ENCODE measurements at regions not wholly inside any gene's neighbourhood (a gene's known extent, or its start where the extent isn't known, plus 50 kb on each side); places are given as distances from the start of the nearest gene placed in this dataset.

GRCh38 chr2:120862201-120863060 is 126.8 kb downstream of the GLI2 start:
- Histone ChIP-seq H4K20me1 (replicated peaks; ENCODE audit: control insufficient read depth, extremely low read depth, insufficient read depth, low read length) (no peaks in the 10 kb centered on the region), H3K9ac (replicated peaks; ENCODE audit: extremely low read depth, insufficient read depth, low read length) (no peak overlapping the region)
- CTCF ChIA-PET = no interaction called here

GRCh38 chr2:120863146-120863545 is 127.5 kb downstream of the GLI2 start:
- Histone ChIP-seq H3K9me1 (replicated peaks; ENCODE audit: control insufficient read depth, extremely low read depth, insufficient read depth, low read length) (no peaks in the 10 kb centered on the region), H3K9ac (replicated peaks; ENCODE audit: extremely low read depth, insufficient read depth, low read length) (no peak overlapping the region), H3K27ac (ENCODE audit: insufficient read depth, low read depth, low read length) (no peak overlapping the region), H3K4me3 (replicated peaks in 1 of 3; ENCODE audit: insufficient read depth in 1 of 3, low read depth in 1 of 3, low read length in 3 of 3) (no peak overlapping the region), H3K27me3 (ENCODE audit: control insufficient read depth in 2 of 2, insufficient read depth in 2 of 2, low read length in 2 of 2) (peaks cover 0 to 5% of the 10 kb centered on the region in 2 experiments), H3K79me2 (ENCODE audit: control insufficient read depth, insufficient read depth, low read length) (no peaks in the 10 kb centered on the region), H3K36me3 (ENCODE audit: control insufficient read depth in 2 of 2, extremely low read depth in 1 of 2, insufficient read depth in 2 of 2, low read length in 2 of 2) (no peaks in the 10 kb centered on the region), H3K9me3 (replicated peaks; ENCODE audit: control insufficient read depth, insufficient read depth, low read length) (no peaks in the 10 kb centered on the region), H4K20me1 (replicated peaks; ENCODE audit: control insufficient read depth, extremely low read depth, insufficient read depth, low read length) (no peaks in the 10 kb centered on the region), H3K4me2 (ENCODE audit: insufficient read depth, low read length) (no peak overlapping the region), H2AFZ (ENCODE audit: low read depth, low read length) (no peak overlapping the region), H3K4me1 (ENCODE audit: control insufficient read depth, extremely low read depth, insufficient read depth, low read length) (peaks cover 5% of the 10 kb centered on the region)
- intact Hi-C loops (cut with micrococcal nuclease) = no loop called here
- no peak for TF ChIP-seq FOS (IDR thresholded peaks at IDR 0.05; ENCODE audit: borderline replicate concordance, insufficient read depth, low read length)
- TF ChIP-seq GATA2 (IDR thresholded peaks at IDR 0.05; ENCODE audit: insufficient read depth, insufficient read length, low read depth, low read length) = no peak
- no peak for TF ChIP-seq CTCF (IDR thresholded peaks at IDR 0.05; ENCODE audit: extremely low read depth in 1 of 2, insufficient read depth in 1 of 2, low read depth in 1 of 2, low read length in 2 of 2)
- TF ChIP-seq MAX (IDR thresholded peaks at IDR 0.05; ENCODE audit: insufficient read depth, insufficient read length) = no peak
- no peak for TF ChIP-seq MYC (IDR thresholded peaks at IDR 0.05; ENCODE audit: low read depth, low read length)
- dilution Hi-C loops (cut with MboI; ENCODE audit: extremely low pct_ligation_motif_present, low sequenced_read_pairs) = no loop called here
- ChIA-PET POLR2A (no interaction called here), CTCF (no interaction called here)
- no peak for FAIRE-seq
- DNase-seq (ENCODE audit: low read depth, low spot score) = no peak
- no TSS peak for BruUV-seq (replicated peaks)

More at GRCh38 chr2:120862201-120863060, 126.8 kb downstream of the GLI2 start:
- POLR2A ChIA-PET = no interaction called here
- Histone ChIP-seq H3K4me1 (ENCODE audit: control insufficient read depth, extremely low read depth, insufficient read depth, low read length) (peaks cover under 1% of the 10 kb centered on the region), H3K79me2 (ENCODE audit: control insufficient read depth, insufficient read depth, low read length) (no peaks in the 10 kb centered on the region), H3K27ac (ENCODE audit: insufficient read depth, low read depth, low read length) (no peak overlapping the region), H3K36me3 (ENCODE audit: control insufficient read depth in 2 of 2, extremely low read depth in 1 of 2, insufficient read depth in 2 of 2, low read length in 2 of 2) (no peaks in the 10 kb centered on the region), H3K27me3 (ENCODE audit: control insufficient read depth in 2 of 2, insufficient read depth in 2 of 2, low read length in 2 of 2) (peaks cover 0 to 5% of the 10 kb centered on the region in 2 experiments), H3K9me1 (replicated peaks; ENCODE audit: control insufficient read depth, extremely low read depth, insufficient read depth, low read length) (no peaks in the 10 kb centered on the region), H3K4me2 (ENCODE audit: insufficient read depth, low read length) (no peak overlapping the region), H3K4me3 (replicated peaks in 1 of 3; ENCODE audit: insufficient read depth in 1 of 3, low read depth in 1 of 3, low read length in 3 of 3) (no peak overlapping the region), H2AFZ (ENCODE audit: low read depth, low read length) (no peak overlapping the region), H3K9me3 (replicated peaks; ENCODE audit: control insufficient read depth, insufficient read depth, low read length) (no peaks in the 10 kb centered on the region)
- intact Hi-C loops (cut with micrococcal nuclease) = no loop called here
- FAIRE-seq (no peak), DNase-seq (ENCODE audit: low read depth, low spot score) (no peak)
- dilution Hi-C loops (cut with MboI; ENCODE audit: extremely low pct_ligation_motif_present, low sequenced_read_pairs) = no loop called here
- no peak for TF ChIP-seq FOS (IDR thresholded peaks at IDR 0.05; ENCODE audit: borderline replicate concordance, insufficient read depth, low read length)
- no TSS peak for BruUV-seq (replicated peaks)
